ENCODE measurements at regions not wholly inside any gene's neighbourhood (a gene's known extent, or its start where the extent isn't known, plus 50 kb on each side); places are given as distances from the start of the nearest gene placed in this dataset.

DNA sequence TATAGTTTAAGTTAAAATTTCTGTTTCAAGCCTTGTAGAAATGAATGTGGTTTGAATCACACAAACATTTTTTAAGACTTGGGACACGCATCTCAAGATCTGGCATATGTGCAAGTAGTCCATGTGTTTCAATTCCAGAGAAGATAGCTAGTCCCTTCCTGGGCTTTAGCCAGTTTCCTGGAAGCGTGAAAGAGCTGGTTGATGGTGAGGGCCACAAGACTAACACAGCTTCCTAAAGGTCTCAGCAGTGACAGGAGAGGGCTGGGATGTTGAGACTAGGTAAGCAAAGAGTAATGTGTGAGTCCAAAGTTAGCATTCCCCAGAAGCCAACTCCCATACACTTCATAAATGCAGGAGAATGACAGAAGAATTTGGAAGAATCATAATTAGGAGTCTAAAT, 111.9 kb upstream of the MAP2 start:
- TF ChIP-seq, protein P1, sequence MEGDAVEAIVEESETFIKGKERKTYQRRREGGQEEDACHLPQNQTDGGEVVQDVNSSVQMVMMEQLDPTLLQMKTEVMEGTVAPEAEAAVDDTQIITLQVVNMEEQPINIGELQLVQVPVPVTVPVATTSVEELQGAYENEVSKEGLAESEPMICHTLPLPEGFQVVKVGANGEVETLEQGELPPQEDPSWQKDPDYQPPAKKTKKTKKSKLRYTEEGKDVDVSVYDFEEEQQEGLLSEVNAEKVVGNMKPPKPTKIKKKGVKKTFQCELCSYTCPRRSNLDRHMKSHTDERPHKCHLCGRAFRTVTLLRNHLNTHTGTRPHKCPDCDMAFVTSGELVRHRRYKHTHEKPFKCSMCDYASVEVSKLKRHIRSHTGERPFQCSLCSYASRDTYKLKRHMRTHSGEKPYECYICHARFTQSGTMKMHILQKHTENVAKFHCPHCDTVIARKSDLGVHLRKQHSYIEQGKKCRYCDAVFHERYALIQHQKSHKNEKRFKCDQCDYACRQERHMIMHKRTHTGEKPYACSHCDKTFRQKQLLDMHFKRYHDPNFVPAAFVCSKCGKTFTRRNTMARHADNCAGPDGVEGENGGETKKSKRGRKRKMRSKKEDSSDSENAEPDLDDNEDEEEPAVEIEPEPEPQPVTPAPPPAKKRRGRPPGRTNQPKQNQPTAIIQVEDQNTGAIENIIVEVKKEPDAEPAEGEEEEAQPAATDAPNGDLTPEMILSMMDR (IDR thresholded peaks at IDR 0.05; ENCODE audit: low read depth, low read length, missing input control): no peak
- TF ChIP-seq YY1 (IDR thresholded peaks at IDR 0.05) (no peak), FOXA1 (IDR thresholded peaks at IDR 0.05) (no peak), JUND (IDR thresholded peaks at IDR 0.05) (no peak), RXRA (IDR thresholded peaks at IDR 0.05) (no peak), HNF4A (conservative IDR thresholded peaks at IDR 0.05) (no peak), TAF1 (conservative IDR thresholded peaks at IDR 0.05) (no peak), GABPA (IDR thresholded peaks at IDR 0.05 in 1 of 2, conservative IDR thresholded peaks at IDR 0.05 in 1 of 2) (no peak), SP1 (IDR thresholded peaks at IDR 0.05) (no peak), RAD21 (IDR thresholded peaks at IDR 0.05) (no peak)
- TF ChIP-seq, protein P2, sequence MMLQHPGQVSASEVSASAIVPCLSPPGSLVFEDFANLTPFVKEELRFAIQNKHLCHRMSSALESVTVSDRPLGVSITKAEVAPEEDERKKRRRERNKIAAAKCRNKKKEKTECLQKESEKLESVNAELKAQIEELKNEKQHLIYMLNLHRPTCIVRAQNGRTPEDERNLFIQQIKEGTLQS (IDR thresholded peaks at IDR 0.05): no peak
- TF ChIP-seq, protein P3, sequence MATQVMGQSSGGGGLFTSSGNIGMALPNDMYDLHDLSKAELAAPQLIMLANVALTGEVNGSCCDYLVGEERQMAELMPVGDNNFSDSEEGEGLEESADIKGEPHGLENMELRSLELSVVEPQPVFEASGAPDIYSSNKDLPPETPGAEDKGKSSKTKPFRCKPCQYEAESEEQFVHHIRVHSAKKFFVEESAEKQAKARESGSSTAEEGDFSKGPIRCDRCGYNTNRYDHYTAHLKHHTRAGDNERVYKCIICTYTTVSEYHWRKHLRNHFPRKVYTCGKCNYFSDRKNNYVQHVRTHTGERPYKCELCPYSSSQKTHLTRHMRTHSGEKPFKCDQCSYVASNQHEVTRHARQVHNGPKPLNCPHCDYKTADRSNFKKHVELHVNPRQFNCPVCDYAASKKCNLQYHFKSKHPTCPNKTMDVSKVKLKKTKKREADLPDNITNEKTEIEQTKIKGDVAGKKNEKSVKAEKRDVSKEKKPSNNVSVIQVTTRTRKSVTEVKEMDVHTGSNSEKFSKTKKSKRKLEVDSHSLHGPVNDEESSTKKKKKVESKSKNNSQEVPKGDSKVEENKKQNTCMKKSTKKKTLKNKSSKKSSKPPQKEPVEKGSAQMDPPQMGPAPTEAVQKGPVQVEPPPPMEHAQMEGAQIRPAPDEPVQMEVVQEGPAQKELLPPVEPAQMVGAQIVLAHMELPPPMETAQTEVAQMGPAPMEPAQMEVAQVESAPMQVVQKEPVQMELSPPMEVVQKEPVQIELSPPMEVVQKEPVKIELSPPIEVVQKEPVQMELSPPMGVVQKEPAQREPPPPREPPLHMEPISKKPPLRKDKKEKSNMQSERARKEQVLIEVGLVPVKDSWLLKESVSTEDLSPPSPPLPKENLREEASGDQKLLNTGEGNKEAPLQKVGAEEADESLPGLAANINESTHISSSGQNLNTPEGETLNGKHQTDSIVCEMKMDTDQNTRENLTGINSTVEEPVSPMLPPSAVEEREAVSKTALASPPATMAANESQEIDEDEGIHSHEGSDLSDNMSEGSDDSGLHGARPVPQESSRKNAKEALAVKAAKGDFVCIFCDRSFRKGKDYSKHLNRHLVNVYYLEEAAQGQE (IDR thresholded peaks at IDR 0.05): no peak
- TF ChIP-seq, protein P4, sequence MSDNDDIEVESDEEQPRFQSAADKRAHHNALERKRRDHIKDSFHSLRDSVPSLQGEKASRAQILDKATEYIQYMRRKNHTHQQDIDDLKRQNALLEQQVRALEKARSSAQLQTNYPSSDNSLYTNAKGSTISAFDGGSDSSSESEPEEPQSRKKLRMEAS (IDR thresholded peaks at IDR 0.05): no peak
- TF ChIP-seq, protein P5, sequence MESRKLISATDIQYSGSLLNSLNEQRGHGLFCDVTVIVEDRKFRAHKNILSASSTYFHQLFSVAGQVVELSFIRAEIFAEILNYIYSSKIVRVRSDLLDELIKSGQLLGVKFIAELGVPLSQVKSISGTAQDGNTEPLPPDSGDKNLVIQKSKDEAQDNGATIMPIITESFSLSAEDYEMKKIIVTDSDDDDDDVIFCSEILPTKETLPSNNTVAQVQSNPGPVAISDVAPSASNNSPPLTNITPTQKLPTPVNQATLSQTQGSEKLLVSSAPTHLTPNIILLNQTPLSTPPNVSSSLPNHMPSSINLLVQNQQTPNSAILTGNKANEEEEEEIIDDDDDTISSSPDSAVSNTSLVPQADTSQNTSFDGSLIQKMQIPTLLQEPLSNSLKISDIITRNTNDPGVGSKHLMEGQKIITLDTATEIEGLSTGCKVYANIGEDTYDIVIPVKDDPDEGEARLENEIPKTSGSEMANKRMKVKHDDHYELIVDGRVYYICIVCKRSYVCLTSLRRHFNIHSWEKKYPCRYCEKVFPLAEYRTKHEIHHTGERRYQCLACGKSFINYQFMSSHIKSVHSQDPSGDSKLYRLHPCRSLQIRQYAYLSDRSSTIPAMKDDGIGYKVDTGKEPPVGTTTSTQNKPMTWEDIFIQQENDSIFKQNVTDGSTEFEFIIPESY (IDR thresholded peaks at IDR 0.05): no peak
